ENCODE measurements at regions not wholly inside any gene's neighbourhood (a gene's known extent, or its start where the extent isn't known, plus 50 kb on each side); places are given as distances from the start of the nearest gene placed in this dataset.

- H3K4me1 ChIP-seq, result peaks cover 0 to 3% (median 0%) of the 10 kb centered on the region in 12 donors
- peak overlapping the region in 1 of 12 donors; percentile 12 for H3K27ac ChIP-seq
- WGBS, 4 donors, result 28 to 40% (median 37%) methylated on average over 5 of the region's 5 CpGs
- ATAC-seq (no peak), DNase-seq (no peak)
- TF ChIP-seq POLR2A (IDR thresholded peaks at IDR 0.05), result no peak
- TF ChIP-seq CTCF (IDR thresholded peaks at IDR 0.05), result peak; percentile 9 to 68 (median 48)
- H3K9me3 ChIP-seq, result peaks cover 0 to 3% (median 0%) of the 10 kb centered on the region in 12 donors
- no peaks in the 10 kb centered on the region for H3K27me3 ChIP-seq
- no peaks in the 10 kb centered on the region for H3K36me3 ChIP-seq
- intact Hi-C loops (cut with DNase I), result loop anchor here (1.0 to 10.0 kb wide), 6 partner anchors 564 to 947 kb away; no protein-coding TSS in a partner anchor
- no peak overlapping the region for H3K4me3 ChIP-seq
Measured at GRCh38 chr3:154758109-154758868, 321.8 kb upstream of the MME start.

- DNase-seq, result no peak
- WGBS, 4 donors, result 89 to 98% (median 93%) methylated on average over 1 of the region's 1 CpG
- intact Hi-C loops (cut with DNase I), result loop anchor here in 5 of 10 donors (10.0 kb wide), 2 partner anchors 932 to 952 kb away; no protein-coding TSS in a partner anchor
Measured at GRCh38 chr3:154753101-154753500, 323.1 kb upstream of the GPR149 start.

GRCh38 chr3:154749514-154749913 lies 319.5 kb upstream of the GPR149 start:
- no peak for TF ChIP-seq CTCF (IDR thresholded peaks at IDR 0.05)
- TF ChIP-seq POLR2A (IDR thresholded peaks at IDR 0.05), result no peak
- 74 to 82% (median 77%) methylated on average over 3 of the region's 3 CpGs for WGBS, 4 donors
- intact Hi-C loops (cut with DNase I), result no loop called here
- no peaks in the 10 kb centered on the region for H3K27me3 ChIP-seq
- no peak for DNase-seq
- H3K27ac ChIP-seq, result no peak overlapping the region
- ATAC-seq, result no peak
- no peak overlapping the region for H3K4me3 ChIP-seq
- no peaks in the 10 kb centered on the region for H3K4me1 ChIP-seq
- no peaks in the 10 kb centered on the region for H3K36me3 ChIP-seq
- H3K9me3 ChIP-seq, result no peaks in the 10 kb centered on the region

More at GRCh38 chr3:154753101-154753500, 323.1 kb upstream of the GPR149 start:
- Histone ChIP-seq H3K4me1 (peaks cover 0 to 2% (median 0%) of the 10 kb centered on the region in 12 donors), H3K27ac (no peak overlapping the region), H3K9me3 (peaks cover 0 to 3% (median 0%) of the 10 kb centered on the region in 12 donors), H3K27me3 (no peaks in the 10 kb centered on the region), H3K4me3 (no peak overlapping the region), H3K36me3 (no peaks in the 10 kb centered on the region)
- TF ChIP-seq CTCF (IDR thresholded peaks at IDR 0.05), result no peak
- TF ChIP-seq POLR2A (IDR thresholded peaks at IDR 0.05), result no peak
- ATAC-seq, result no peak

- 30 to 48% (median 37%) methylated on average over 1 of the region's 1 CpG for WGBS, 4 donors
- TF ChIP-seq POLR2A (IDR thresholded peaks at IDR 0.05), result no peak
- DNase-seq, result no peak
- Histone ChIP-seq H3K9me3 (peaks cover 0 to 22% (median 6%) of the 10 kb centered on the region in 12 donors), H3K27ac (no peak overlapping the region), H3K4me3 (no peak overlapping the region), H3K4me1 (no peaks in the 10 kb centered on the region), H3K36me3 (no peaks in the 10 kb centered on the region), H3K27me3 (no peaks in the 10 kb centered on the region)
- intact Hi-C loops (cut with DNase I), result no loop called here
- ATAC-seq, result no peak
Measured at GRCh38 chr3:154745929-154746328, 315.9 kb upstream of the GPR149 start.
